NB4 (cell line): ENCODE measurements at regions not wholly inside any gene's neighbourhood (a gene's known extent, or its start where the extent isn't known, plus 50 kb on each side); places are given as distances from the start of the nearest gene placed in this dataset.

Experiments used
- MAX ChIP-seq: IDR thresholded peaks from 2 replicates; pipeline ENCODE4 v1.6.1; 2011; ENCODE audit warnings: low read depth, low read length
- POLR2A ChIP-seq: IDR thresholded peaks from 2 replicates; pipeline ENCODE4 v1.6.1; 2011; ENCODE audit warnings: mild to moderate bottlenecking; ENCODE audit not compliant: insufficient read length; ENCODE audit errors: extremely low read depth
- TF ChIP-seq, protein P1 (sequence below): IDR thresholded peaks from one replicate; pipeline ENCODE4 v1.5.1; 2012; ENCODE audit warnings: low read depth, low read length

GRCh38 chr12:67377541-67377940 lies 108.4 kb downstream of the CAND1 start:
- TF ChIP-seq, protein P1, sequence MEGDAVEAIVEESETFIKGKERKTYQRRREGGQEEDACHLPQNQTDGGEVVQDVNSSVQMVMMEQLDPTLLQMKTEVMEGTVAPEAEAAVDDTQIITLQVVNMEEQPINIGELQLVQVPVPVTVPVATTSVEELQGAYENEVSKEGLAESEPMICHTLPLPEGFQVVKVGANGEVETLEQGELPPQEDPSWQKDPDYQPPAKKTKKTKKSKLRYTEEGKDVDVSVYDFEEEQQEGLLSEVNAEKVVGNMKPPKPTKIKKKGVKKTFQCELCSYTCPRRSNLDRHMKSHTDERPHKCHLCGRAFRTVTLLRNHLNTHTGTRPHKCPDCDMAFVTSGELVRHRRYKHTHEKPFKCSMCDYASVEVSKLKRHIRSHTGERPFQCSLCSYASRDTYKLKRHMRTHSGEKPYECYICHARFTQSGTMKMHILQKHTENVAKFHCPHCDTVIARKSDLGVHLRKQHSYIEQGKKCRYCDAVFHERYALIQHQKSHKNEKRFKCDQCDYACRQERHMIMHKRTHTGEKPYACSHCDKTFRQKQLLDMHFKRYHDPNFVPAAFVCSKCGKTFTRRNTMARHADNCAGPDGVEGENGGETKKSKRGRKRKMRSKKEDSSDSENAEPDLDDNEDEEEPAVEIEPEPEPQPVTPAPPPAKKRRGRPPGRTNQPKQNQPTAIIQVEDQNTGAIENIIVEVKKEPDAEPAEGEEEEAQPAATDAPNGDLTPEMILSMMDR = no peak
- no peak for TF ChIP-seq MAX
- no peak for TF ChIP-seq POLR2A
